Prostate gland (tissue), 2 donors: ENCODE measurements at regions not wholly inside any gene's neighbourhood (a gene's known extent, or its start where the extent isn't known, plus 50 kb on each side); places are given as distances from the start of the nearest gene placed in this dataset.

Experiments
- POLR2A ChIP-seq: fragments of 450-650 bp; IDR thresholded peaks from one replicate; pipeline ENCODE4 v1.6.1; 2016; ENCODE audit warnings: antibody characterized with exemption, mild to moderate bottlenecking
- TF ChIP-seq, protein P1 (sequence below), 4 experiments: fragments of 200-600 bp in 2 of 4; fragments of 450-650 bp in 2 of 4; sonication (generic) in 2 of 4; IDR thresholded peaks; 1 replicate in 3 of 4; 2 replicates in 1 of 4; pipeline ENCODE4 v1.5.1; 2016 to 2019; ENCODE audit warnings: antibody characterized with exemption in 4 of 4, mild to moderate bottlenecking in 2 of 4, moderate library complexity in 2 of 4

DNA sequence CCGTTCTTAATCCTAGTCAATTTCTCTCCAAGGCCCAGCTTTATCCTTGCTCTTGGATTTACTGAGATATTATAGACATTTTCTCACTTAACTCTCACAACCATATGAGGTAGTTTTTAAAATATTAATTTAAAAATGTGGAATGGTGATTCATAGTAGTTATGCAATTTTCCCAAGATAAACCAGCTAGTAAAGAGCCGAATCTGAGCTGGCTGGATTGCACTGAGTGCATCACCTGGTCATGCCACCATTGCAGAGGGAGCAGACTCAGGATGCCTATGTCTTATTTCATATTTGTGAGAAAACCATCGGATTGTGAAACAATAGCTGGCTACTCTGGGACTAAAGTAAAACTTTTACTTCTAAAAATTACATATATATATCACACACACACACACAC, 494.0 kb downstream of the KCNT2 start:
- no peak for TF ChIP-seq POLR2A
- TF ChIP-seq, protein P1, sequence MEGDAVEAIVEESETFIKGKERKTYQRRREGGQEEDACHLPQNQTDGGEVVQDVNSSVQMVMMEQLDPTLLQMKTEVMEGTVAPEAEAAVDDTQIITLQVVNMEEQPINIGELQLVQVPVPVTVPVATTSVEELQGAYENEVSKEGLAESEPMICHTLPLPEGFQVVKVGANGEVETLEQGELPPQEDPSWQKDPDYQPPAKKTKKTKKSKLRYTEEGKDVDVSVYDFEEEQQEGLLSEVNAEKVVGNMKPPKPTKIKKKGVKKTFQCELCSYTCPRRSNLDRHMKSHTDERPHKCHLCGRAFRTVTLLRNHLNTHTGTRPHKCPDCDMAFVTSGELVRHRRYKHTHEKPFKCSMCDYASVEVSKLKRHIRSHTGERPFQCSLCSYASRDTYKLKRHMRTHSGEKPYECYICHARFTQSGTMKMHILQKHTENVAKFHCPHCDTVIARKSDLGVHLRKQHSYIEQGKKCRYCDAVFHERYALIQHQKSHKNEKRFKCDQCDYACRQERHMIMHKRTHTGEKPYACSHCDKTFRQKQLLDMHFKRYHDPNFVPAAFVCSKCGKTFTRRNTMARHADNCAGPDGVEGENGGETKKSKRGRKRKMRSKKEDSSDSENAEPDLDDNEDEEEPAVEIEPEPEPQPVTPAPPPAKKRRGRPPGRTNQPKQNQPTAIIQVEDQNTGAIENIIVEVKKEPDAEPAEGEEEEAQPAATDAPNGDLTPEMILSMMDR (IDR thresholded peaks at IDR 0.05): no peak
